SK-N-SH (cell line): ENCODE measurements at regions not wholly inside any gene's neighbourhood (a gene's known extent, or its start where the extent isn't known, plus 50 kb on each side); places are given as distances from the start of the nearest gene placed in this dataset.

Source experiments
- CTCF ChIA-PET: fragments of 300-600, 350-600 bp; formaldehyde crosslinking; extraction: SDS; loops from one replicate; lab custom pipeline; 2021; lab: Yijun Ruan, JAX
- POLR2A ChIA-PET: fragments of 350-600 bp; sonication (Branson Sonifier 250); formaldehyde crosslinking; extraction: SDS; loops from one replicate; lab custom pipeline; 2020; ENCODE audit warnings: antibody characterized with exemption, inconsistent platforms; lab: Yijun Ruan, JAX
- DNase-seq: peaks from one replicate; pipeline ENCODE4 v3.0.0; 2012
- H2AFZ ChIP-seq: fragments of 200-600 bp; sonication (generic); 2 replicates; pipeline ENCODE4 v1.8.1; 2016; ENCODE audit warnings: antibody characterized with exemption, mild to moderate bottlenecking, low read depth
- H3F3A ChIP-seq: fragments of 200-600 bp; sonication (generic); replicated peaks from 2 replicates; pipeline ENCODE3; 2016; ENCODE audit warnings: antibody characterized with exemption, mild to moderate bottlenecking; ENCODE audit not compliant: insufficient read depth
- H3K27ac ChIP-seq, 2 experiments: fragments of 200-500 bp in 1 of 2; fragments of 200-600 bp in 1 of 2; sonication (Bioruptor generic) in 1 of 2; sonication (generic), shearing (Covaris generic) in 1 of 2; 2 replicates each; pipeline versions ENCODE4 v1.5.1 to v1.6.1; 2014 to 2016; ENCODE audit warnings: low read depth in 2 of 2, inconsistent platforms in 1 of 2, low read length in 1 of 2, mild to moderate bottlenecking in 1 of 2, mixed read lengths in 1 of 2
- H3K27me3 ChIP-seq: fragments of 200-600 bp; sonication (generic), shearing (Covaris generic); 2 replicates; pipeline ENCODE4 v1.6.1; 2016; ENCODE audit warnings: mixed run types; ENCODE audit not compliant: insufficient read depth
- H3K36me3 ChIP-seq, 2 experiments: fragments of 200-500 bp in 1 of 2; fragments of 200-600 bp in 1 of 2; sonication (Bioruptor generic) in 1 of 2; sonication (generic) in 1 of 2; replicated peaks in 1 of 2; 2 replicates each; pipeline versions ENCODE3 to v1.5.1; 2014 to 2016; ENCODE audit warnings: low read length in 1 of 2, mild to moderate bottlenecking in 1 of 2; ENCODE audit not compliant: insufficient read depth in 2 of 2, control insufficient read depth in 1 of 2
- H3K4me1 ChIP-seq, 2 experiments: fragments of 200-500 bp in 1 of 2; fragments of 200-600 bp in 1 of 2; sonication (Bioruptor generic) in 1 of 2; sonication (generic), shearing (Covaris generic) in 1 of 2; 2 replicates each; pipeline versions ENCODE4 v1.5.1 to v1.6.1; 2014 to 2016; ENCODE audit warnings: low read depth in 1 of 2, low read length in 1 of 2, mixed run types in 1 of 2; ENCODE audit not compliant: insufficient read depth in 2 of 2, control insufficient read depth in 1 of 2
- H3K4me2 ChIP-seq: fragments of 200-600 bp; sonication (generic), shearing (Covaris generic); 2 replicates; pipeline ENCODE4 v1.6.1; 2017; ENCODE audit warnings: mixed run types
- H3K4me3 ChIP-seq, 2 experiments: fragments of 200-500 bp in 1 of 2; fragments of 200-600 bp in 1 of 2; sonication (Bioruptor generic) in 1 of 2; sonication (generic), shearing (Covaris generic) in 1 of 2; 2 replicates each; pipeline versions ENCODE4 v1.5.1 to v1.8.1; 2014 to 2016; ENCODE audit warnings: low read depth in 2 of 2, inconsistent platforms in 1 of 2, low read length in 1 of 2, mild to moderate bottlenecking in 1 of 2, mixed read lengths in 1 of 2, moderate library complexity in 1 of 2
- H3K79me2 ChIP-seq: fragments of 200-600 bp; sonication (generic); 2 replicates; pipeline ENCODE4 v1.8.1; 2017; ENCODE audit warnings: mild to moderate bottlenecking; ENCODE audit not compliant: insufficient read depth
- H3K9ac ChIP-seq: fragments of 200-600 bp; sonication (generic); 2 replicates; pipeline ENCODE4 v1.6.1; 2017; ENCODE audit warnings: mixed run types
- H3K9me2 ChIP-seq: fragments of 200-600 bp; sonication (generic); 2 replicates; pipeline ENCODE4 v1.6.1; 2017; ENCODE audit warnings: mixed run types
- H3K9me3 ChIP-seq: fragments of 200-600 bp; sonication (generic); 2 replicates; pipeline ENCODE4 v1.6.1; 2017; ENCODE audit warnings: mixed run types, mild to moderate bottlenecking, moderate library complexity
- H4K20me1 ChIP-seq: fragments of 200-600 bp; sonication (generic); 2 replicates; pipeline ENCODE4 v1.6.1; 2017; ENCODE audit warnings: mild to moderate bottlenecking, mixed run types; ENCODE audit not compliant: insufficient read depth
- CHD2 ChIP-seq: fragments of 150-350 bp; IDR thresholded peaks from 2 replicates; pipeline ENCODE4 v1.6.1; 2018; ENCODE audit warnings: low read length; ENCODE audit not compliant: partially characterized antibody
- CTCF ChIP-seq: fragments of 200-600 bp; sonication (generic); IDR thresholded peaks from 2 replicates; pipeline ENCODE4 v1.6.1; 2017; ENCODE audit warnings: antibody characterized with exemption, mild to moderate bottlenecking, moderate library complexity
- ELF1 ChIP-seq: IDR thresholded peaks from 2 replicates; pipeline ENCODE4 v1.4.0; 2012
- EP300 ChIP-seq, 2 experiments: IDR thresholded peaks; 2 replicates each; pipeline versions ENCODE4 v1.4.0 to v1.6.1; 2012; ENCODE audit warnings: borderline replicate concordance in 1 of 2, low read depth in 1 of 2, low read length in 1 of 2
- EZH2phosphoT487 ChIP-seq: fragments of 200-600 bp; sonication (generic); IDR thresholded peaks from 2 replicates; pipeline ENCODE4 v1.6.1; 2017; ENCODE audit warnings: low read depth, mixed run types, mild to moderate bottlenecking, antibody characterized with exemption, moderate library complexity, borderline replicate concordance
- FOSL2 ChIP-seq: IDR thresholded peaks from 2 replicates; pipeline ENCODE4 v1.4.0; 2012; ENCODE audit warnings: low read depth, mild to moderate bottlenecking, moderate library complexity, borderline replicate concordance
- FOXJ3 ChIP-seq: sonication (generic); formaldehyde crosslinking; IDR thresholded peaks from 2 replicates; pipeline ENCODE4 v1.5.1; 2020; ENCODE audit warnings: mild to moderate bottlenecking, missing genetic modification reagents
- FOXM1 ChIP-seq: IDR thresholded peaks from 2 replicates; pipeline ENCODE4 v1.4.0; 2012; ENCODE audit warnings: low read depth, mild to moderate bottlenecking
- GABPA ChIP-seq: IDR thresholded peaks from 2 replicates; pipeline ENCODE4 v1.4.0; 2012; ENCODE audit warnings: low read depth, mild to moderate bottlenecking
- IRF3 ChIP-seq: fragments of 150-350 bp; IDR thresholded peaks from 2 replicates; pipeline ENCODE4 v1.6.1; 2016; ENCODE audit warnings: mild to moderate bottlenecking, low read depth, low read length
- JUND ChIP-seq: IDR thresholded peaks from 2 replicates; pipeline ENCODE4 v1.4.0; 2012
- MAX ChIP-seq: IDR thresholded peaks from 2 replicates; pipeline ENCODE4 v1.4.0; 2012; ENCODE audit warnings: low read depth
- MXI1 ChIP-seq: IDR thresholded peaks from 2 replicates; pipeline ENCODE4 v1.6.1; 2012; ENCODE audit warnings: mild to moderate bottlenecking, low read depth, low read length, improper control_type of control experiment
- NFIC ChIP-seq: IDR thresholded peaks from 2 replicates; pipeline ENCODE4 v1.4.0; 2012; ENCODE audit warnings: borderline replicate concordance
- PBX3 ChIP-seq: IDR thresholded peaks from 2 replicates; pipeline ENCODE4; 2012
- POLR2AphosphoS5 ChIP-seq: IDR thresholded peaks from 2 replicates; pipeline ENCODE4 v1.6.1; 2012; ENCODE audit warnings: low read depth, low read length
- RAD21 ChIP-seq: IDR thresholded peaks from 2 replicates; pipeline ENCODE4 v1.6.1; 2012; ENCODE audit warnings: mild to moderate bottlenecking, low read length
- RCOR1 ChIP-seq: fragments of 150-350 bp; IDR thresholded peaks from 2 replicates; pipeline ENCODE4 v1.6.1; 2017; ENCODE audit warnings: antibody characterized with exemption, low read length
- REST ChIP-seq: IDR thresholded peaks from 2 replicates; pipeline ENCODE4 v1.6.1; 2012; ENCODE audit warnings: mild to moderate bottlenecking, low read depth, low read length, moderate library complexity
- RFX5 ChIP-seq: IDR thresholded peaks from 2 replicates; pipeline ENCODE4 v1.6.1; 2012; ENCODE audit warnings: mild to moderate bottlenecking, improper control_type of control experiment, low read length
- RXRA ChIP-seq: IDR thresholded peaks from 2 replicates; pipeline ENCODE4 v1.4.0; 2012; ENCODE audit warnings: low read depth, mild to moderate bottlenecking, borderline replicate concordance
- TCF12 ChIP-seq: IDR thresholded peaks from 2 replicates; pipeline ENCODE4 v1.4.0; 2012
- USF2 ChIP-seq: fragments of 150-350 bp; IDR thresholded peaks from 2 replicates; pipeline ENCODE4 v1.6.1; 2017; ENCODE audit warnings: antibody characterized with exemption, low read length, low read depth, borderline replicate concordance
- ZBTB33 ChIP-seq: IDR thresholded peaks from 2 replicates; pipeline ENCODE4 v1.4.0; 2012; ENCODE audit warnings: low read depth, borderline replicate concordance

- H3F3A ChIP-seq, result peaks cover 11% of the 10 kb centered on the region
- TF ChIP-seq RAD21, result no peak
- TF ChIP-seq GABPA, result no peak
- TF ChIP-seq MXI1, result no peak
- TF ChIP-seq CHD2, result no peak
- no peak for TF ChIP-seq RCOR1
- TF ChIP-seq ZBTB33, result no peak
- TF ChIP-seq REST, result no peak
- TF ChIP-seq FOXM1, result no peak
- TF ChIP-seq FOXJ3 (CRISPR knock-in tag), result no peak
- peak; percentile 48; the same call in 1 of the 2 replicates for TF ChIP-seq JUND
- TF ChIP-seq MAX, result no peak
- no peak for TF ChIP-seq IRF3
- no peak for TF ChIP-seq CTCF
- no peak for TF ChIP-seq USF2
- no peak for TF ChIP-seq ELF1
- TF ChIP-seq EZH2phosphoT487, result no peak
- no peak for TF ChIP-seq RFX5
- TF ChIP-seq NFIC, result no peak
- TF ChIP-seq PBX3, result no peak
- TF ChIP-seq FOSL2, result peak; percentile 34; the same call in 1 of the 2 replicates
- peak in 1 of 2 experiments; percentile 23; a peak in 1 of 4 replicates for TF ChIP-seq EP300 (IDR thresholded peaks at IDR 0.05; ENCODE audit: borderline replicate concordance in 1 of 2, low read depth in 1 of 2, low read length in 1 of 2)
- 0 out of 2 replicates have a peak, but pooled peaks have one; percentile 23 for TF ChIP-seq RXRA
- no peak for TF ChIP-seq POLR2AphosphoS5
- TF ChIP-seq TCF12, result no peak; the same call in 1 of the 2 replicates
These were observed 181.4 kb downstream of the SIM1 start for GRCh38 chr6:100283285-100283684.

More at GRCh38 chr6:100283285-100283684, 181.4 kb downstream of the SIM1 start:
- POLR2A ChIA-PET, result no interaction called here
- no peaks in the 10 kb centered on the region for H3K9me3 ChIP-seq
- no peak overlapping the region for H3K4me3 ChIP-seq
- no peaks in the 10 kb centered on the region for H3K9me2 ChIP-seq
- no peaks in the 10 kb centered on the region for H3K27me3 ChIP-seq
- no peaks in the 10 kb centered on the region for H3K79me2 ChIP-seq
- no peak for DNase-seq
- no peak overlapping the region for H3K27ac ChIP-seq
- CTCF ChIA-PET, result interaction anchor here (1.2 kb wide), 1 partner anchor 167 kb away, joined by 4 read pairs; no protein-coding TSS in a partner anchor
- no peaks in the 10 kb centered on the region for H3K36me3 ChIP-seq
- H4K20me1 ChIP-seq, result no peaks in the 10 kb centered on the region
- no peak overlapping the region for H3K4me2 ChIP-seq
- 0 out of 2 replicates have a peak overlapping the region, but pooled peaks have one; percentile 58 for H2AFZ ChIP-seq
- peaks cover 0 to 12% of the 10 kb centered on the region in 2 experiments; a peak in 2 of 4 replicates for H3K4me1 ChIP-seq
- H3K9ac ChIP-seq, result no peak overlapping the region
